Uterus (tissue), 2 donors: ENCODE measurements at regions not wholly inside any gene's neighbourhood (a gene's known extent, or its start where the extent isn't known, plus 50 kb on each side); places are given as distances from the start of the nearest gene placed in this dataset.

Source experiments
- POLR2A ChIP-seq, 2 donors: fragments of 450-650 bp; IDR thresholded peaks; one replicate each; pipeline ENCODE4 v1.6.1; 2016; ENCODE audit warnings: antibody characterized with exemption in 2 of 2, mild to moderate bottlenecking in 1 of 2, moderate library complexity in 1 of 2
- TF ChIP-seq, protein P1 (sequence below), 4 experiments: fragments of 200-600 bp in 2 of 4; fragments of 450-650 bp in 2 of 4; sonication (generic) in 2 of 4; IDR thresholded peaks; one replicate each; pipeline ENCODE4 v1.5.1; 2016 to 2019; ENCODE audit warnings: antibody characterized with exemption in 4 of 4, mild to moderate bottlenecking in 2 of 4, moderate library complexity in 1 of 4

DNA sequence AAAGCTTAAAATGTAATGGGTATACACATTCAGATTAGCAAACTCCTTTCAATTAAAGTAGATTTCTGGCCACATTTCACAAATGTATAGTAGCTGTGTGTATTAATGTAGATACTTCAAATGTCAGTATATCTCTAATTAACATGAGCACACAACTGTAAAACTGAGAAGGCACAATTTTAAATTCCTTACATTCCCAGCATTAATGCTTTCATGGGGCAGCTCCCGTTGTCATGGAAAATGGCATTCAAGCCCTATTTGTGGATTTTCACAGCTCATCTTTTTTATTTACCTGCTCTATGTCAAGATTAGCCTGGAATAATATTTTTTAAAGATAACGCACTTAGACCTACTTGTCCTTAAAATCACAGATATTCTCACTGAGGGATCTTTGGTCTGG lies 113.6 kb upstream of the SOX6 start:
- TF ChIP-seq, protein P1, sequence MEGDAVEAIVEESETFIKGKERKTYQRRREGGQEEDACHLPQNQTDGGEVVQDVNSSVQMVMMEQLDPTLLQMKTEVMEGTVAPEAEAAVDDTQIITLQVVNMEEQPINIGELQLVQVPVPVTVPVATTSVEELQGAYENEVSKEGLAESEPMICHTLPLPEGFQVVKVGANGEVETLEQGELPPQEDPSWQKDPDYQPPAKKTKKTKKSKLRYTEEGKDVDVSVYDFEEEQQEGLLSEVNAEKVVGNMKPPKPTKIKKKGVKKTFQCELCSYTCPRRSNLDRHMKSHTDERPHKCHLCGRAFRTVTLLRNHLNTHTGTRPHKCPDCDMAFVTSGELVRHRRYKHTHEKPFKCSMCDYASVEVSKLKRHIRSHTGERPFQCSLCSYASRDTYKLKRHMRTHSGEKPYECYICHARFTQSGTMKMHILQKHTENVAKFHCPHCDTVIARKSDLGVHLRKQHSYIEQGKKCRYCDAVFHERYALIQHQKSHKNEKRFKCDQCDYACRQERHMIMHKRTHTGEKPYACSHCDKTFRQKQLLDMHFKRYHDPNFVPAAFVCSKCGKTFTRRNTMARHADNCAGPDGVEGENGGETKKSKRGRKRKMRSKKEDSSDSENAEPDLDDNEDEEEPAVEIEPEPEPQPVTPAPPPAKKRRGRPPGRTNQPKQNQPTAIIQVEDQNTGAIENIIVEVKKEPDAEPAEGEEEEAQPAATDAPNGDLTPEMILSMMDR (IDR thresholded peaks at IDR 0.05) = no peak
- TF ChIP-seq POLR2A (IDR thresholded peaks at IDR 0.05) = no peak
